GM21723 (cell line): ENCODE measurements at regions not wholly inside any gene's neighbourhood (a gene's known extent, or its start where the extent isn't known, plus 50 kb on each side); places are given as distances from the start of the nearest gene placed in this dataset.
A peak's percentile ranks its signal among the peaks of the same experiment; 100 is the strongest.
"Not testable (repeated sequence)": the region's sequence is repeated elsewhere in the genome, so short reads cannot be mapped to it uniquely, and the experiment has no call there.

Source experiments
- ATAC-seq: cut with Tn5 transposase; IDR thresholded peaks from one replicate; pipeline ENCODE4 v1.9.1; 2021; ENCODE audit warnings: mild to moderate bottlenecking, moderate library complexity; ENCODE audit not compliant: unreplicated experiment

GRCh38 chr9:21688108-21689102 is 114.0 kb upstream of the MTAP start:
- ATAC-seq = no peak

DNA sequence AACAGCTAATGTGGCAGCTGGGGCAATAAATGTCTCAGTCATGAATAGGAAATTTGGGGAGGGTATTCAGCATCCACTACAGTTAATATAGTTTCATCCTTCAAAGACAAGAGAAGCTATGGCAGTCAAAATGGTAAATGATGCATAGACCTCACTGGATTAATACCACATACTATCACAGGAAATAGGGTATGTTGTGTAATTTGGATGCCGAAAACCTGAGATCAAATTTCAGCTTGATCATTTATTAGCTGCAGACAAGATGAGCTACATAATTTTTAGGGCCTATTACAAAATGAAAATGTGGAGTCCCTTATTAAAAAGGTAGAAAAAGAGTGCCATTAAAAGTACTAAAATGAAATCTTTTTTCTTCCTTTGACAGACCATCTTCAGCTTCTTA is 112.6 kb upstream of the MTAP start:
- ATAC-seq = no peak

- no peak for ATAC-seq
These were observed 111.9 kb upstream of the MTAP start for GRCh38 chr9:21690561-21690960.

DNA sequence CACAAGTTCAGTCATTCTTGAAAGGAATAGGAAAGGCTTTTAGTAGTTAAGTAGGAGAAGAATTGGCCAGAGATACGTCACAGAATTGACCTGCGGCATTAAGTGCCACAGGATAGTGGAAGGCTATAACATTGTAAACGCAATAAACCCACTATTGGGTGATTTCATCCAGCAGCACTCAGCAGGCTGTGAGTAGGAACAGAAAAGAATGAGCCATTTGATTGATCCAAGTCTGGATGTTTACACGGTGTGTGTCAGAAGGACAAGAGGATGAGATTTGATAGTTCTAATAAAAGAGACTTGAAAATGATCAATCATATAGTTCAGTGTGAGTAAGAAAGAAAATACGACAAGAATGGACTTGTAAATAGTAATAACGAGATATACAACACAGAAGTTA is 110.0 kb upstream of the MTAP start:
- no peak for ATAC-seq

DNA sequence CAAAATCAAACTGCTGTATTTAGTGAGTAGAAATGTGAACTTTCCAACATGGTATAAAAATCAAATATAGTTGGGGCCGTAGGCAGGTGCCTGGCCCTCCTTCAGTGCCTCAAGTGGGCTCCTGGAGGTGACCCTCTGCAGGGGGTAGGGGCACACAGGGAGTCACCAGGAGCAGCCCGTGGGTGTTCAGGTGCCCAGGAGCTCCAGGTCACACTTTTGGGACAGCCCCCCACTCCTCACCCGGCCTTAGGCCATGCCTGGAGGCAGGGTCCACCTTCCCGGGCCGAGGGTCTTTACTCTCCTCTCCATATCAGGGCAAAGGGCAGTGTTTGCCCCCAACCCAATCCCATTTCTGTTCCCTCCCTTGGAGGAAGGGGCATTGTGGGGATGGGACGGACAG is 108.0 kb upstream of the MTAP start:
- ATAC-seq = no peak

GRCh38 chr9:21695443-21695842 is 107.0 kb upstream of the MTAP start:
- ATAC-seq = no peak

GRCh38 chr9:21695874-21696341 is 106.5 kb upstream of the MTAP start:
- ATAC-seq = no peak

- no peak for ATAC-seq
These were observed 106.0 kb upstream of the MTAP start for GRCh38 chr9:21696411-21696871.

- no peak for ATAC-seq
These were observed 94.2 kb upstream of the MTAP start for GRCh38 chr9:21708260-21708711.

DNA sequence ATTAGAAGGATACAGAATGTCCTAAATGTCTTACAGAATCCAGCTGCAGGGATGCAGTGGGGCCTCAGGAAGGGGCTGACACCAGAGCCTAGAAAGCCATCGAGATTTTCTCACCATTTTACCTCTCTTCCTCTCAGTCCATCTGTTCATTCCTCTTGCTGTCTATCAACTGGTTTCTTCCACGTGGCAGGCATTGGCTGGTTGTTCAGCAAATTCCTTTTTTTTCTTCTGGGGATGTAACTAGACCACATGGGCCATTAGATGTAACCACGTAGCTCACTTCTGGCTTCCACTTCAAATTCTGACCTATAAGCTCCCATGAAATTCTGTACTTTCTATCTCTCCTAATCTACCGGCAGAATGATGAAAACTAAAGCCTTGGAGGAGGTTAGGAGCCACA is 93.6 kb upstream of the MTAP start:
- no peak for ATAC-seq

DNA sequence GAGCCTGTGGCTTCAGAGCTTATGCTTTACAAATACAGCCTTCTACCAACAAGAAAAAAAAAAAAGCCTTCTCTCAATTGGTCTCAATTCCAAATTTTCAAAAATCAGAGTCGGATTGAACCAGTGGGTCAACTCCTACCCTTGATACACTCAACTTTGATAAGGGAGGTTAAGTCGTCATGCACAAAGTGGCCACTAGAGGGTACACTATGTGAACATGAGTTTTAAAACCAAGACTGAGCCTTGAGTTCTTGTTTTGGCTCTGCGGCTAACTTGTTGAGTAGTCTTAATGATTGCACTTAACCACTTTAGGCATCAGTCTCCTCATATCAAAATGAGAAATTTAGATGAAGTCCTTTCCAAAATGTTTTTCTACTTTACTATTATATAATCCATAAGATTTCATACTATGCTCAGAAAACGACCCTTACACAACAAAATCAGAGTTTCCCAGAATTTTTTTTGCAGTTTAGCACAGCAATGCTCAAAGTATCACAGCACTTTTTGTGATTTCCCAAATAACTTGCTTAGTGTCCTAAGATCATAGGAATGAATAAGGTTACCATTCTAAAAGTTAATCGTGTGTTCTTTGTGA is 92.9 kb upstream of the MTAP start:
- ATAC-seq = peak; percentile 78

- ATAC-seq = no peak
These were observed 91.8 kb upstream of the MTAP start for GRCh38 chr9:21710548-21711191.

DNA sequence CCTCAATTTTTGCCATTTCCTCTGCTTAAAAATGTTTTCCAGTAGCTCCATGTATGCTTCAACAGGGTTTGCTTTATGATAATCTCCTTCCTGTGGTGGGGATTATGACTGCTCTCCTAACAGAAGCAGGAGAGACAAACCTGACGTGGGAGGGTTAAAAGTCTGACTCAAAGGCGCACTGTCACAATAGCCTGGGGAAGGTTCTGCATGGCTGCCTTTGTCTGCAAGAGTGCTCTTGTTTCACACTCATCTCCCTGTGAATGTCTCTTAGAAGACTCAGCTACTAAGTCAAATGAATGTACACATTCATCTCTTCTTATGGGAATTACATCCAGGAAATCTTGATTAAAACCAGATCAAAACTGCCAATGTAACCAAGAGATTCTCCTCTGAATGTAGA is 90.9 kb upstream of the MTAP start:
- ATAC-seq = peak; percentile 48

GRCh38 chr9:21715408-21715807 is 87.0 kb upstream of the MTAP start:
- no peak for ATAC-seq

DNA sequence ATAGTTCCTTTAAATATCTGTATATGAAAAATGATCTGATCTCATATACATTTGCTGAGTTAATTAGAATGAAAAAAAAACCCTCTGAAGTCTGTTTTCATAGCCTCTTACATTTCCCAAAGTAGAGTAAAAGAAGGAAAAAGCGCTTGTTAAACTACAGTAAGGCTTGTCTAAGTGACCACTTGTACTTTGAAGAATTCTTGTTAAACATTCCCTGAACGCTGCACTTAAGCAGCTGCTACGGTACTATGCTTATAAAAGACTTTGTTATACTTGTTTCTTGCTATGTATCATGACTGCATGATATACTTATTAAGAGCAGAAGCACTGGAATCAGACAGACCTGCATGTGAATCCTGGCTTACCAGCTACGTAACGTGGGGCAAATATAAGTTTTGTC is 81.7 kb upstream of the MTAP start:
- ATAC-seq = no peak

- ATAC-seq = not testable (repeated sequence)
These were observed 75.0 kb upstream of the MTAP start for GRCh38 chr9:21727411-21727810.

DNA sequence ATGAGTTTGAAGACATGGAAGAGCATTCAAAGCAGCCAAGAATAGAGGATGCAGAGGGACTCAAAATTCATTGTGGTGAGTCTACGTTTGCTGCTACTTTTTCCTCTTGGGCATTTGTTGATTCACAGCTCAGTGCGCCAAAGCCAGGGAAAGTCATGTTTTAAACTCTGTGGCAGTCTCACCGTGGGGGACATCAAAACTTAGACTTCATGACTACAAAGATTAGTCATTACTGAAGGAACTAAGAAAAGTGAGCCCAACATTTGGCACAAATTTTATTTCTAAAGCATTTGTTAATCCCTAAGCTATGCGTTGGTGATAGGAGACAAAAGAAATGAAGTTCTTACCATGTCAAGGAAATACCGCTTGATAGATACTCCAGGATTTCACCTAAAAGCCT is 73.7 kb upstream of the MTAP start:
- no peak for ATAC-seq

- ATAC-seq = no peak
These were observed 72.8 kb upstream of the MTAP start for GRCh38 chr9:21729648-21730047.

GRCh38 chr9:21730899-21731298 is 71.5 kb upstream of the MTAP start:
- ATAC-seq = no peak

GRCh38 chr9:21741151-21741550 is 61.3 kb upstream of the MTAP start:
- ATAC-seq = no peak

- ATAC-seq = no peak
These were observed 58.1 kb upstream of the MTAP start for GRCh38 chr9:21744320-21744719.
